Astrocyte (in vitro differentiated cells and primary cell): ENCODE measurements at regions not wholly inside any gene's neighbourhood (a gene's known extent, or its start where the extent isn't known, plus 50 kb on each side); places are given as distances from the start of the nearest gene placed in this dataset.

Source experiments
- DNase-seq: peaks from one replicate; pipeline ENCODE4 v3.0.0-alpha.2; 2010; ENCODE audit warnings: low read depth
- FAIRE-seq: peaks from 2 replicates; lab custom pipeline; 2011; peaks lifted over from hg19 to GRCh38; lab: Jason Lieb, UNC
- H2AFZ ChIP-seq: 2 replicates; pipeline ENCODE4 v1.6.0; 2012; ENCODE audit warnings: low read depth, low read length, inconsistent platforms
- H3K27ac ChIP-seq: 2 replicates; pipeline ENCODE4 v1.5.1; 2011; ENCODE audit warnings: low read depth, low read length, inconsistent platforms
- H3K27me3 ChIP-seq: 2 replicates; pipeline ENCODE4 v1.6.0; 2011; ENCODE audit warnings: low read length, inconsistent platforms; ENCODE audit not compliant: insufficient read depth
- H3K36me3 ChIP-seq: 2 replicates; pipeline ENCODE4 v1.5.1; 2011; ENCODE audit warnings: low read length, inconsistent platforms; ENCODE audit not compliant: insufficient read depth
- H3K4me1 ChIP-seq: 2 replicates; pipeline ENCODE4 v1.5.1; 2011; ENCODE audit warnings: low read length, inconsistent platforms; ENCODE audit not compliant: insufficient read depth
- H3K4me2 ChIP-seq: 2 replicates; pipeline ENCODE4 v1.6.0; 2012; ENCODE audit warnings: low read length, inconsistent platforms
- H3K4me3 ChIP-seq: 2 replicates; pipeline ENCODE4 v1.5.1; 2011; ENCODE audit warnings: low read depth, mild to moderate bottlenecking, low read length, inconsistent platforms; ENCODE audit not compliant: insufficient read depth
- H3K79me2 ChIP-seq: 2 replicates; pipeline ENCODE4 v1.6.0; 2012; ENCODE audit warnings: mild to moderate bottlenecking, low read length, inconsistent platforms; ENCODE audit not compliant: insufficient read depth
- H3K9ac ChIP-seq: 2 replicates; pipeline ENCODE4 v1.6.0; 2012; ENCODE audit warnings: mild to moderate bottlenecking, low read length, inconsistent platforms
- H3K9me3 ChIP-seq: 2 replicates; pipeline ENCODE4 v1.5.1; 2012; ENCODE audit warnings: low read depth, mild to moderate bottlenecking, low read length, inconsistent platforms; ENCODE audit not compliant: insufficient read depth
- H4K20me1 ChIP-seq: 2 replicates; pipeline ENCODE4 v1.6.0; 2012; ENCODE audit warnings: low read length, inconsistent platforms; ENCODE audit not compliant: insufficient read depth
- H3K27ac Mint-ChIP-seq: one replicate; pipeline ENCODE4 v1.8.0; 2021; ENCODE audit warnings: mild to moderate bottlenecking, mixed read lengths; ENCODE audit not compliant: unreplicated experiment
- H3K27me3 Mint-ChIP-seq: one replicate; pipeline ENCODE4 v1.8.0; 2021; ENCODE audit warnings: low read depth, mixed read lengths; ENCODE audit not compliant: unreplicated experiment
- H3K36me3 Mint-ChIP-seq: one replicate; pipeline ENCODE4 v1.8.0; 2021; ENCODE audit warnings: low read depth, mixed read lengths; ENCODE audit not compliant: unreplicated experiment
- H3K4me1 Mint-ChIP-seq: one replicate; pipeline ENCODE4 v1.8.0; 2021; ENCODE audit warnings: low read depth, mixed read lengths; ENCODE audit not compliant: unreplicated experiment
- H3K4me3 Mint-ChIP-seq: one replicate; pipeline ENCODE4 v1.8.0; 2021; ENCODE audit warnings: mild to moderate bottlenecking, moderate library complexity, mixed read lengths; ENCODE audit not compliant: unreplicated experiment
- H3K9me3 Mint-ChIP-seq: one replicate; pipeline ENCODE4 v1.8.0; 2021; ENCODE audit warnings: mild to moderate bottlenecking, mixed read lengths; ENCODE audit not compliant: unreplicated experiment
- CTCF ChIP-seq: IDR thresholded peaks from 2 replicates; pipeline ENCODE4 v1.5.1; 2011; ENCODE audit warnings: low read depth, mild to moderate bottlenecking, inconsistent platforms, low read length, moderate library complexity; ENCODE audit not compliant: insufficient read depth
- EZH2 ChIP-seq: IDR thresholded peaks from 2 replicates; pipeline ENCODE4 v1.6.1; 2012; ENCODE audit warnings: mild to moderate bottlenecking, low read length, inconsistent platforms; ENCODE audit not compliant: insufficient read depth

GRCh38 chr3:74538669-74539068 lies 75.8 kb downstream of the CNTN3 start:
- Mint-ChIP-seq H3K36me3 (no peaks in the 10 kb centered on the region), H3K9me3 (no peaks in the 10 kb centered on the region), H3K27me3 (no peaks in the 10 kb centered on the region), H3K27ac (no peak overlapping the region), H3K4me1 (no peaks in the 10 kb centered on the region), H3K4me3 (no peak overlapping the region)
- FAIRE-seq (no peak), DNase-seq (no peak)
- no peaks in the 10 kb centered on the region for H4K20me1 ChIP-seq
- TF ChIP-seq CTCF = no peak
- no peak for TF ChIP-seq EZH2
- H3K36me3 ChIP-seq = no peaks in the 10 kb centered on the region
- H3K4me2 ChIP-seq = no peak overlapping the region
- no peaks in the 10 kb centered on the region for H3K27me3 ChIP-seq
- H3K27ac ChIP-seq = no peak overlapping the region
- no peak overlapping the region for H3K9ac ChIP-seq
- no peak overlapping the region for H3K4me3 ChIP-seq
- H2AFZ ChIP-seq = no peak overlapping the region
- no peaks in the 10 kb centered on the region for H3K9me3 ChIP-seq
- no peaks in the 10 kb centered on the region for H3K79me2 ChIP-seq
- no peaks in the 10 kb centered on the region for H3K4me1 ChIP-seq

GRCh38 chr3:74537857-74538256 lies 76.6 kb downstream of the CNTN3 start:
- H3K9me3 ChIP-seq = no peaks in the 10 kb centered on the region
- H3K36me3 Mint-ChIP-seq = no peaks in the 10 kb centered on the region
- no peaks in the 10 kb centered on the region for H3K4me1 Mint-ChIP-seq
- no peak overlapping the region for H3K9ac ChIP-seq
- no peaks in the 10 kb centered on the region for H3K27me3 ChIP-seq
- H3K27ac ChIP-seq = no peak overlapping the region
- no peaks in the 10 kb centered on the region for H3K9me3 Mint-ChIP-seq
- TF ChIP-seq CTCF = no peak
- no peak for TF ChIP-seq EZH2
- no peak overlapping the region for H3K4me3 Mint-ChIP-seq
- no peak overlapping the region for H3K4me2 ChIP-seq
- H3K4me1 ChIP-seq = no peaks in the 10 kb centered on the region
- no peaks in the 10 kb centered on the region for H3K27me3 Mint-ChIP-seq
- H4K20me1 ChIP-seq = no peaks in the 10 kb centered on the region
- DNase-seq (no peak), FAIRE-seq (no peak)
- H3K36me3 ChIP-seq = no peaks in the 10 kb centered on the region
- no peak overlapping the region for H3K27ac Mint-ChIP-seq
- no peak overlapping the region for H2AFZ ChIP-seq
- H3K4me3 ChIP-seq = no peak overlapping the region
- no peaks in the 10 kb centered on the region for H3K79me2 ChIP-seq

GRCh38 chr3:74537164-74537563 lies 77.3 kb downstream of the CNTN3 start:
- no peaks in the 10 kb centered on the region for H3K27me3 Mint-ChIP-seq
- H3K4me3 Mint-ChIP-seq = no peak overlapping the region
- Histone ChIP-seq H3K4me2 (no peak overlapping the region), H3K9ac (no peak overlapping the region), H3K9me3 (no peaks in the 10 kb centered on the region), H3K36me3 (no peaks in the 10 kb centered on the region), H3K27ac (no peak overlapping the region), H3K27me3 (no peaks in the 10 kb centered on the region), H4K20me1 (no peaks in the 10 kb centered on the region), H2AFZ (no peak overlapping the region), H3K79me2 (no peaks in the 10 kb centered on the region), H3K4me1 (no peaks in the 10 kb centered on the region), H3K4me3 (no peak overlapping the region)
- FAIRE-seq (no peak), DNase-seq (peak; percentile 28)
- no peak for TF ChIP-seq CTCF
- H3K9me3 Mint-ChIP-seq = no peaks in the 10 kb centered on the region
- H3K4me1 Mint-ChIP-seq = peaks cover 4% of the 10 kb centered on the region
- H3K27ac Mint-ChIP-seq = no peak overlapping the region
- no peaks in the 10 kb centered on the region for H3K36me3 Mint-ChIP-seq
